OCI-LY3 (cell line): ENCODE measurements at regions not wholly inside any gene's neighbourhood (a gene's known extent, or its start where the extent isn't known, plus 50 kb on each side); places are given as distances from the start of the nearest gene placed in this dataset.

ENCODE experiments used
- H2AFZ ChIP-seq: fragments of 200-600, 300-600 bp; shearing (Covaris generic); 2 replicates; pipeline ENCODE4 v1.6.0; 2014; ENCODE audit warnings: antibody characterized with exemption, low read depth, low read length
- H3K27ac ChIP-seq: fragments of 200-600, 300-600 bp; sonication (generic); 2 replicates; pipeline ENCODE4 v1.5.1; 2014; ENCODE audit warnings: mild to moderate bottlenecking, low read length, moderate library complexity, mixed read lengths
- H3K27me3 ChIP-seq: fragments of 200-600, 300-600 bp; sonication (generic); 2 replicates; pipeline ENCODE4 v1.6.1; 2014; ENCODE audit warnings: low read depth, low read length, mixed read lengths
- H3K36me3 ChIP-seq: fragments of 200-600, 300-600 bp; sonication (generic); replicated peaks from 2 replicates; pipeline ENCODE3; 2014; ENCODE audit warnings: low read depth, low read length, mixed read lengths
- H3K4me1 ChIP-seq: fragments of 300-600, 200-600 bp; sonication (generic); 2 replicates; pipeline ENCODE4 v1.6.1; 2014; ENCODE audit warnings: low read length, mixed read lengths
- H3K4me2 ChIP-seq: fragments of 200-600, 300-600 bp; sonication (generic); 2 replicates; pipeline ENCODE4 v1.6.1; 2014; ENCODE audit warnings: low read length, mixed read lengths
- H3K4me3 ChIP-seq: fragments of 300-600, 200-600 bp; sonication (generic); 2 replicates; pipeline ENCODE4 v1.5.1; 2014; ENCODE audit warnings: antibody characterized with exemption, mild to moderate bottlenecking, low read length, moderate library complexity
- H3K79me2 ChIP-seq: fragments of 300-600, 200-600 bp; shearing (Covaris generic); 2 replicates; pipeline ENCODE4 v1.6.1; 2014; ENCODE audit warnings: mild to moderate bottlenecking, low read length, mixed read lengths
- H3K9ac ChIP-seq: fragments of 300-600, 200-600 bp; shearing (Covaris generic); 2 replicates; pipeline ENCODE4 v1.6.0; 2014; ENCODE audit warnings: mild to moderate bottlenecking, low read length, moderate library complexity
- H3K9me3 ChIP-seq: fragments of 200-600, 300-600 bp; shearing (Covaris generic); 2 replicates; pipeline ENCODE4 v1.6.1; 2014; ENCODE audit warnings: low read length, mixed read lengths; ENCODE audit not compliant: insufficient read depth
- H4K20me1 ChIP-seq: fragments of 200-600, 300-600 bp; sonication (generic); 2 replicates; pipeline ENCODE4 v1.6.1; 2016; ENCODE audit warnings: low read length, mixed read lengths; ENCODE audit not compliant: insufficient read depth
- EZH2phosphoT487 ChIP-seq: fragments of 200-600 bp; shearing (Covaris generic); IDR thresholded peaks from 2 replicates; pipeline ENCODE4 v1.6.1; 2018; ENCODE audit warnings: antibody characterized with exemption, mixed run types, low read depth
- TF ChIP-seq, protein P1 (sequence below): fragments of 200-600, 300-600 bp; sonication (generic); IDR thresholded peaks from 2 replicates; pipeline ENCODE4 v1.5.1; 2014; ENCODE audit warnings: antibody characterized with exemption, low read length, low read depth

- Histone ChIP-seq H3K4me3 (no peak overlapping the region), H3K9ac (no peak overlapping the region), H3K36me3 (no peaks in the 10 kb centered on the region), H4K20me1 (no peaks in the 10 kb centered on the region), H3K4me1 (no peaks in the 10 kb centered on the region), H3K9me3 (no peaks in the 10 kb centered on the region), H3K27me3 (0 out of 2 replicates have a peak, but pooled peaks cover 3% of the 10 kb centered on the region), H2AFZ (no peak overlapping the region), H3K4me2 (no peak overlapping the region), H3K27ac (no peak overlapping the region), H3K79me2 (no peaks in the 10 kb centered on the region)
- no peak for TF ChIP-seq EZH2phosphoT487
- TF ChIP-seq, protein P1, sequence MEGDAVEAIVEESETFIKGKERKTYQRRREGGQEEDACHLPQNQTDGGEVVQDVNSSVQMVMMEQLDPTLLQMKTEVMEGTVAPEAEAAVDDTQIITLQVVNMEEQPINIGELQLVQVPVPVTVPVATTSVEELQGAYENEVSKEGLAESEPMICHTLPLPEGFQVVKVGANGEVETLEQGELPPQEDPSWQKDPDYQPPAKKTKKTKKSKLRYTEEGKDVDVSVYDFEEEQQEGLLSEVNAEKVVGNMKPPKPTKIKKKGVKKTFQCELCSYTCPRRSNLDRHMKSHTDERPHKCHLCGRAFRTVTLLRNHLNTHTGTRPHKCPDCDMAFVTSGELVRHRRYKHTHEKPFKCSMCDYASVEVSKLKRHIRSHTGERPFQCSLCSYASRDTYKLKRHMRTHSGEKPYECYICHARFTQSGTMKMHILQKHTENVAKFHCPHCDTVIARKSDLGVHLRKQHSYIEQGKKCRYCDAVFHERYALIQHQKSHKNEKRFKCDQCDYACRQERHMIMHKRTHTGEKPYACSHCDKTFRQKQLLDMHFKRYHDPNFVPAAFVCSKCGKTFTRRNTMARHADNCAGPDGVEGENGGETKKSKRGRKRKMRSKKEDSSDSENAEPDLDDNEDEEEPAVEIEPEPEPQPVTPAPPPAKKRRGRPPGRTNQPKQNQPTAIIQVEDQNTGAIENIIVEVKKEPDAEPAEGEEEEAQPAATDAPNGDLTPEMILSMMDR: no peak
These were observed 171.6 kb upstream of the MTNR1B start for GRCh38 chr11:92797874-92798273.

DNA sequence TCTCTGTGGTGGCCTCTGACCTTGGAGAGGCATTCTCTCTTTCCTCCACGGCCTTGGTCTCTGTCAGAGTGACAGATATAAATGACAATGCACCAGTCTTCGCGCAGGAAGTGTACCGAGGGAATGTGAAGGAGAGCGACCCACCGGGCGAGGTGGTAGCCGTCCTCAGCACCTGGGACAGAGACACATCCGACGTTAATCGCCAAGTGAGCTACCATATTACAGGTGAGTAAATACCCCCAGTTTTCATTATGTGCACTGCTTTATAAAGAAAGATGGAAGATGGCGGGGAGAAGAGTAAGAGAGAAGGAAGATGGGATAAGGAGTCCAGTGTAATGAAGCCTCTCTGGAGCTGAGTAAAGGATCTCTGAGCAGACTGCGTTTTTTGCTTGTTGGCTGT lies 167.8 kb upstream of the MTNR1B start:
- H3K4me1 ChIP-seq: no peaks in the 10 kb centered on the region
- no peak overlapping the region for H3K27ac ChIP-seq
- no peak overlapping the region for H3K4me2 ChIP-seq
- no peaks in the 10 kb centered on the region for H4K20me1 ChIP-seq
- no peak overlapping the region for H3K4me3 ChIP-seq
- no peaks in the 10 kb centered on the region for H3K9me3 ChIP-seq
- no peak for TF ChIP-seq EZH2phosphoT487
- TF ChIP-seq, protein P1: no peak
- no peak overlapping the region for H3K9ac ChIP-seq
- no peaks in the 10 kb centered on the region for H3K36me3 ChIP-seq
- 0 out of 2 replicates have a peak, but pooled peaks cover 3% of the 10 kb centered on the region for H3K27me3 ChIP-seq
- no peaks in the 10 kb centered on the region for H3K79me2 ChIP-seq
- no peak overlapping the region for H2AFZ ChIP-seq

GRCh38 chr11:92802644-92803043 lies 166.8 kb upstream of the MTNR1B start:
- H2AFZ ChIP-seq: no peak overlapping the region
- H3K4me2 ChIP-seq: no peak overlapping the region
- no peaks in the 10 kb centered on the region for H3K79me2 ChIP-seq
- H4K20me1 ChIP-seq: no peaks in the 10 kb centered on the region
- no peak overlapping the region for H3K9ac ChIP-seq
- no peaks in the 10 kb centered on the region for H3K36me3 ChIP-seq
- H3K9me3 ChIP-seq: no peaks in the 10 kb centered on the region
- H3K4me3 ChIP-seq: no peak overlapping the region
- no peak for TF ChIP-seq EZH2phosphoT487
- no peaks in the 10 kb centered on the region for H3K4me1 ChIP-seq
- H3K27ac ChIP-seq: no peak overlapping the region
- 0 out of 2 replicates have a peak, but pooled peaks cover 3% of the 10 kb centered on the region for H3K27me3 ChIP-seq

GRCh38 chr11:92803391-92803790 lies 166.1 kb upstream of the MTNR1B start:
- Histone ChIP-seq H3K4me2 (no peak overlapping the region), H4K20me1 (no peaks in the 10 kb centered on the region), H3K27ac (no peak overlapping the region), H3K9me3 (no peaks in the 10 kb centered on the region), H3K4me1 (no peaks in the 10 kb centered on the region), H3K4me3 (no peak overlapping the region), H3K79me2 (no peaks in the 10 kb centered on the region), H3K36me3 (no peaks in the 10 kb centered on the region), H3K9ac (no peak overlapping the region), H2AFZ (no peak overlapping the region), H3K27me3 (0 out of 2 replicates have a peak, but pooled peaks cover 3% of the 10 kb centered on the region)
- TF ChIP-seq, protein P1: no peak
- TF ChIP-seq EZH2phosphoT487: no peak
